HG02943 (cell line): ENCODE measurements at regions not wholly inside any gene's neighbourhood (a gene's known extent, or its start where the extent isn't known, plus 50 kb on each side); places are given as distances from the start of the nearest gene placed in this dataset.

Experiments used
- ATAC-seq: cut with Tn5 transposase; IDR thresholded peaks from one replicate; pipeline ENCODE4 v1.9.1; 2021; ENCODE audit warnings: mild to moderate bottlenecking, low read depth, moderate library complexity; ENCODE audit not compliant: unreplicated experiment

- ATAC-seq: no peak
Measured at GRCh38 chr17:77451894-77452852, 311.4 kb downstream of the SEC14L1 start.

GRCh38 chr17:77453613-77454241, 313.0 kb downstream of the SEC14L1 start:
- no peak for ATAC-seq

- ATAC-seq: no peak
Measured at GRCh38 chr17:77454242-77455095, 313.7 kb downstream of the SEC14L1 start.

GRCh38 chr17:77455111-77455890, 314.5 kb downstream of the SEC14L1 start:
- ATAC-seq: no peak

- no peak for ATAC-seq
Measured at GRCh38 chr17:77455891-77456260, 315.1 kb downstream of the SEC14L1 start.

- ATAC-seq: no peak
Measured at GRCh38 chr17:77456271-77456950, 315.6 kb downstream of the SEC14L1 start.

DNA sequence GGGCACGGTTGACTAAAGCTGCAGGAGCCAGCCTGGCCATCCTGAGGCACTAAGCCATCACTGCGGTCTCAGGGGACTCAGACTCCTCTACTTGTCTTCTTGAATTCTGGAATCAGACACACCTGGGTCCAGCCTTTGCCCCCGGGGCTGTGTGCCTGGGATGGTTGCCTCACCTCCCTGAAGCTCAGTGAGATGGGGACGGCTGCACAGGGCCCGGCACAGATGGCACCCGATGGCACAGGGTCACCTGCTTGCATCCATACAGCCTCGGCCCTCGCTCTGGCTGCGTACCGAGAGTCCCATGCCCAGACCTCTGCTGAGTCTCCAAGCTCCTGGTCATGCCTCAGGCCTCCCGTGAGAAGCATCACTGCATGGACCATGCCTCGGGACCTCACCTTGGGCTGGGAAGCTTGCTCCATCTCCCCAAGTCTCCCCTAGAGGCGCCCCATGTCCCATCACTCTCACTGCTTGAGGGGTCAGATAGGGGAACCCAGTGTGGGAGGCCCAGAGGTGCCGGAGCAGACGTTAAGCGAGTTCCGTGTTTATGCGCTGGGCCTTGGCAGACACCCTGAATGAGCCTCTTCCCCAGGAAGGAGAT, 316.3 kb downstream of the SEC14L1 start:
- ATAC-seq: no peak

DNA sequence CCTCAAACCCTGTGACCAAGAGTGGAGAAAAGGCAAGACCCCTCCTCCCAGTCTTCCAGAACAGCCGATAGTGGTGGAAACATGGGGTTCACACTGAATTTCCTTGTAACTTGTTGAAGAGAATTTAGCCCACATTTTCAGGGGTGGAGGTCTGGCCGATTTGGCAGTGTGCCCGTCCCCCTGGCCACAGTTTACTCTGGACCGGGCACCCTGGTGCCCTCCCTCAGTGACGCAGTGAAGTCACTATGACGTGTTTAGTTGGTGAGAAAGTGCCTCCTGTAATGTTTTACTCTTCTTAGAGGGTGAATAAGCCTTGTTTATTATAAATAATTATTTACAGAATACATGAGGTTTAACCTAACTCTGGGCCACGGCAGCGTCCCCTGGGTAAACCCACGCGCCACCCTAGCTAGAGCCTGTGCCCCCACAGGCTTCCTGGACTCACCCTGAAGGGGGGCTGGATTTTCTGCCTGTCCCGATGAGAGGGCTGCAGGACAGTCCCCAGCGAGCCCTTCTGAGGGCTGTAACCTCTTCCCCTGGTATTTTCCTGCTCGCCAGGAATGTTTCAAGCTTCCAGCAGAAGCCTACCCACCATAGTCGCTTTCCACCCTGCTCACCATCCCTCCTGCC, 316.9 kb downstream of the SEC14L1 start:
- no peak for ATAC-seq

DNA sequence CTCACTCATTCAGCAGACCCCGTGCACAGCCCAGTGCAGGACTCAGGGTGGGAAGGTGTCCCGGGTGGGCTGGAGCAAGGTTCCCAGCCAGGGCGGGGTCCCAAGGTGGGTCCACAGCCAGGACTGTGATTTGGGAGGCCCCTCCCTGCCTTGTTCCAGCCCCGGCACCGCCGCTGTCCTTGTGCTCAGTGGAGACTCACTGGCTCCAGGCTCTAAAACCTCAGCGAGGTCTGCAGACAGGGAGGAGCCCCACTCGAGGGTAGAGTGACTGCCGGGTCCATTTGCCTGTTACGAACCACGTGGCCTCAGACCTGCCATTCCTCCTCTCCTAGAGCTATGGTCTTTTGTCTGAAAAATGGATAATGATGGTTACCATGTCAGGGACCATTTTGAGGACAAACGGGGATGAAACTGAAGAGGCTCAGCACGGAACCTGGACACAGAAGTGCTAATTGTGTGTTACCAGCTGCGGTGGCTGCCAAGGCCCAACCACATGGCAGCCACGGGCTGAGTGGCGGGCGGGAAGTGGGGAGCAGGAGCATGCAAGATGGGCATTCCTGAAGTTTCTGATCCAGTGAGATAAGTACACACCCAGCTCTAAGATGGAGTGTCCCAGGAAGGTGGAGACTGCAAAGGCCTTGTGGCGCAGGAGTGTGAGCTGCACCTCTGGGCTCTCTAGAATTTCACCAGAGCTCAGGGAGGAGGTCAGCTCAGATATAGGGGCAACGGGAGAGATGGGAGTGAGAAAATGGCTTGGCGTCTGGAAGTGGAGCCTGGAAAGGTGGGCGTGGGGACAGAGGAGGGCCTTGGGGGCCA, 317.6 kb downstream of the SEC14L1 start:
- no peak for ATAC-seq

DNA sequence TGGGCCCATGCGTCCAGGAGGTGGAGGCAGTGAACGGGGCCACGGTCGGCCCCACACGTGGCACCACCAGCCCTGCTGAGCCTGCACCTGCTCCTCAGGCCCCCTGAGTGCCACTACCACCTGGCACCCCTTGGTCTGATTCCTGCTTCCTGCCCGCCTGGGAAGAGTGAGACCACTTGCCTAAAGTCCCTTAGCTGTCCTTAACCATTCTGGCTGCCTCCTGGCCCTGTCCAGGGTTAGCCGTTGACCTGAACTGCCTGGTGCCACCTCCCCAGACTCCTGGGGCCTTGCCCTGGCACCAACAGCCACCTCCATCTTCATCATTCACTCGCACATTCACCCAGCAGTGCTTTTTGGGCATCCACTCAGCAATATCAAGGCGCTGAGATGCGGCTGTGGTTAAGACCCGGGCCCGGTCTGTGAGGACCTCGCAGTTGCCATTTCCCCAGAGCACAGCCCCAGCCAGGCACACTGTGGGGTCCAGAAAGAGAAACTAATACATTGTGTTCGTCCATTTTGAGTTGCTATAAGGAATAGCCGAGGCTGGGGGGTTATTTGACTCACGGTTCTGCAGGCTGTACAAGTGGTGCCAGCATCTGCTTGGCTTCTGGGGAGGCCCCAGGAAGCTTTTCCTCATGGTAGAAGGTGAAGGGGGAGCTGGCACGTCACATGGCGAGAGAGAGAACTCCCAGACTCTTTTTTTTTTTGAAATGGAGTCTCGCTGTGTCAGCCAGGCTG, 318.4 kb downstream of the SEC14L1 start:
- ATAC-seq: no peak

DNA sequence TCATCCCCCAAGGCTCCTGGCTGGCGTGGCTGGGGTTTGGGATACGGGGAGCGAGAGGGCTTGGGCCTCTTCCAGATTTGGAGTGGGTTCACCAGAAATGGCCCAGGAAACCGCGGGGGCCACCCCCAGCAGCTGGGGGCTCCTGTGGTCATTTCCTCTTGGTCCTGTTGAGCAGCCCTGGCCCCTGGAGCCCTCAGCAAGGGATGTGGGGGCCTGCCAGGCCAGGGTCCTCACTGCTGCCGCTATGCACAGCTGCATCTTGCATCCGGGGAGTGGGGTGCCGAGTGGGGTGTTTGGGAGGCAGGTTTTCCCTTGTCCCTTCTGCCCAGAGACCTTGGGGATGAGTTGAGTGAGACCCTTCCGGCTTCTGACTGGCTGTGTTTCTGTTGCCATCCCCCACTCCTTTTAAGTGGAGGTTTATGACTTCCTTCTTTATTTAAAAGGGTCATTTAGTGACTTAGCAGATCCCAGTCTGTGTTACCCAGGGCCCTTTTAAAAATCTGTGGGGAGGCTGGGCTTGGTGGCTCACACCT, 319.8 kb downstream of the SEC14L1 start:
- ATAC-seq: no peak

DNA sequence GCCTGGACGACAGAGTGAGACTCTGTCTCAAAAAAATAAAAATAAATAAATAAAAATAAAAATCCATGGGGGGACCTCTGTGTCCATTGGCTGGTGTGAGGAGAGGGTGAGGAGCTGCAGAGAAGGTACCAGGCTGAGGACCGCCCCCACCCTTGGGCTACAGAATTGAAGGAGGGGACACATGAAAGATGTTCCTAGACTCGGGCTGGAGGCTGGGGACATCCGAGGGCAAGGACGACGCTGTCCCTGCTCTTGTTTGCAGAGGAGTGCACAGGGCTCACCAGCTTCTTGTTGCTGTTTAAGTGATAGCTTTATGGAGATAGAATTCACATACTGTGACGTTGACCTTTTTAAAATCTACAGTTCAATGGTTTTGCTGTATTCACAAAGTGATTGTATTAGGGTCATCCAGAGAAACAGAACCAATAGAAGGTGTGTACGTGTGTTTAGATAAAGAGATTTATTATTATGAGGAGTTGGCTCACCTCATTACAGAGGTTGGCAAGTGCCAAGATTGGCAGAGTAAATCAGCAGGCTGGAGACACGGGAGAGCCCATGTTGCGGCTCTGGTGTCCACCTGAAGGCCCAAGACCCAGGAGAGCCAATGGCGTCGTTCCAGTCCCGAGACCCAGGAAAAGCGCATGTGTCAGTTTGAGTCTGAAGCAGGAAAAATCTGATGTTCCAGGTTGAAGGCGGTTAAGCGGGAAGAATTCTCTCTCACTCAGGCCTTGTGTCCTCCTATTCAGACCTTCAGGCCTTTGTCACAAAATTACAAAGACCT, 320.7 kb downstream of the SEC14L1 start:
- no peak for ATAC-seq

DNA sequence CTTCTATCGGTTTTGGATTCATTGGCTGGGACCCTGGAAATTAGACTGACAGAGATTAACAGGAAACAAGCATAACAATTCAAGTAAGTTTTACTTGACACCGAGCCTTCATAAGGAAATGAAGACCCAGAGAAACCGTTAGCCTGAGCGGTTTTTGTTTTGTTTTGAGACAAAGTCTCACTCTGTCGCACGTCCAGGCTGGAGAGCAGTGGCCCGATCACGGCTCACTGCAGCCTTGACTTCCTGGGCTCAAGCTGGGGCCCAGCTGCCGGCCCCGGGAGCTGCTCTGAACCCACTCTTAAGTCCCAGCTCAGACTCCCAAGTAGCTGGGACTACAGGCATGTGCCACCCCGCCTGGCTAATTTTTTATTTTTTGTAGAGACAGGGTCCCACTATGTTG, 321.3 kb downstream of the SEC14L1 start:
- ATAC-seq: no peak

DNA sequence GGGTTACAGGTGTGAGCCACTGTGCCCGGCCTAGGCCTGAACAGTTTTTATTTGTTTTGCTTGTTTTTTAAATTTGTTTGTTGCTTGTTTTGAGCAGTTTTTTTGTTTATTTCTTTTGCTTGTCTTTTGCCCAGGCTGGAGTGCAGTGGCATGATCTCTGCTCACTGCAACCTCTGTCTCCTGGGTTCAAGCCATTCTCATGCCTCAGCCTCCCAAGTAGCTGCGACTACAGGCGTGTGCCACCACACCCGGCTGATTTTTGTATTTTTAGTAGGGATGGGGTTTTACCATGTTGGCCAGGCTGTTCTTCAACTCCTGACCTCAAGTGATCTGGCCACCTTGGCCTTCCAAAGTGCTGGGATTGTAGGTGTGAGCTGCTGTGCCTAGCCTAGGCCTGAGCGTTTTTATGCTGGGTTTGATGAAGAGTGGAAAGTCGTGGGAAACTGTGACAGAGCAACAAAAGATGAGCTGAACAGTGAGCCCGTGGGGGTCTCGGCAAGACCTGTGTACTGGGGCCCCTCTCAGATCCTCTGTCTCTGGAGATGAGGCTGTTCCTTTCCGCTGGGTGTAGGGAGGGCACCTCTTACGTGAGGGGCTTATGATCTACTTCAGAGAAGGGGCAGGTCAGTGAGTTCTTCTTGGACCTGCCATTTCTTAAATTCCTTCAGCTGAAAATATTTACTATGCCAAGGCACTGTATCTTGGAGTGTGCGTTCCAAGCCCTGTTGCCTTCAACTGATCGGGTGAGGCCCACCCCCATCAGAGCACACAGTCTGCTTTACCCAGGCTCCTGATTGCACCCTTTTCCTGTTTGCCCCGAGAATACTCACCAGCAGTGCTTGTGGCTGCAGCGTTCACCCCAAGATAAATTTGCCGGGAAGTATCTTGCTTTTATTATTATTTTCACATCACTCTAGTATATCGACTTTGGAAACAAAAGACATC, 322.1 kb downstream of the SEC14L1 start:
- no peak for ATAC-seq

- ATAC-seq: no peak
Measured at GRCh38 chr17:77464988-77465357, 324.2 kb downstream of the SEC14L1 start.
